SK-MEL-5 (cell line): ENCODE measurements at regions not wholly inside any gene's neighbourhood (a gene's known extent, or its start where the extent isn't known, plus 50 kb on each side); places are given as distances from the start of the nearest gene placed in this dataset.
"Not testable (repeated sequence)": the region's sequence is repeated elsewhere in the genome, so short reads cannot be mapped to it uniquely, and the experiment has no call there.

Experiments used
- DNase-seq: peaks from one replicate; pipeline ENCODE4 v3.0.0-alpha.2; 2016; ENCODE audit warnings: low read depth, low spot score
- in situ Hi-C: cut with HindIII; loops from 2 replicates; pipeline ENCODE4 v1.10.0; 2016; ENCODE audit warnings: low sequenced_read_pairs, high pct_unique_total_duplicates, low pct_unique_long_range_greater_than_20kb

- DNase-seq, in situ Hi-C loops: not testable (repeated sequence)
These were observed 148.1 kb upstream of the ZNF658 start for GRCh38 chr9:66752324-66752923.

- DNase-seq, in situ Hi-C loops: not testable (repeated sequence)
These were observed 140.6 kb upstream of the ZNF658 start for GRCh38 chr9:66759825-66760492.

GRCh38 chr9:66764799-66765493 is 135.6 kb upstream of the ZNF658 start:
- DNase-seq, in situ Hi-C loops: not testable (repeated sequence)

GRCh38 chr9:66765531-66765930 is 135.0 kb upstream of the ZNF658 start:
- in situ Hi-C loops, DNase-seq: not testable (repeated sequence)

GRCh38 chr9:66771504-66771903 is 129.0 kb upstream of the ZNF658 start:
- in situ Hi-C loops, DNase-seq: not testable (repeated sequence)

GRCh38 chr9:66774618-66775017 is 125.9 kb upstream of the ZNF658 start:
- in situ Hi-C loops, DNase-seq: not testable (repeated sequence)

GRCh38 chr9:66779944-66780661 is 120.4 kb upstream of the ZNF658 start:
- in situ Hi-C loops, DNase-seq: not testable (repeated sequence)

GRCh38 chr9:66781240-66781639 is 119.3 kb upstream of the ZNF658 start:
- not testable (repeated sequence) for DNase-seq

GRCh38 chr9:66782010-66782409 is 118.5 kb upstream of the ZNF658 start:
- in situ Hi-C loops, DNase-seq: not testable (repeated sequence)

More at GRCh38 chr9:66781240-66781639, 119.3 kb upstream of the ZNF658 start:
- in situ Hi-C loops, result not testable (repeated sequence)

- in situ Hi-C loops, result not testable (repeated sequence)
These were observed 114.9 kb upstream of the ZNF658 start for GRCh38 chr9:66785603-66786002.

GRCh38 chr9:66791092-66791750 is 109.3 kb upstream of the ZNF658 start:
- DNase-seq, in situ Hi-C loops: not testable (repeated sequence)

More at GRCh38 chr9:66785603-66786002, 114.9 kb upstream of the ZNF658 start:
- DNase-seq, result not testable (repeated sequence)

GRCh38 chr9:66794769-66795168 is 105.8 kb upstream of the ZNF658 start:
- in situ Hi-C loops, DNase-seq: not testable (repeated sequence)

GRCh38 chr9:66795723-66796503 is 104.6 kb upstream of the ZNF658 start:
- in situ Hi-C loops, result not testable (repeated sequence)

GRCh38 chr9:66797905-66798616 is 102.5 kb upstream of the ZNF658 start:
- in situ Hi-C loops, DNase-seq: not testable (repeated sequence)

More at GRCh38 chr9:66795723-66796503, 104.6 kb upstream of the ZNF658 start:
- not testable (repeated sequence) for DNase-seq

- in situ Hi-C loops, DNase-seq: not testable (repeated sequence)
These were observed 96.9 kb upstream of the ZNF658 start for GRCh38 chr9:66803619-66804018.

GRCh38 chr9:66810247-66810646 is 90.3 kb upstream of the ZNF658 start:
- in situ Hi-C loops, DNase-seq: not testable (repeated sequence)
